ENCODE measurements at regions not wholly inside any gene's neighbourhood (a gene's known extent, or its start where the extent isn't known, plus 50 kb on each side); places are given as distances from the start of the nearest gene placed in this dataset.

DNA sequence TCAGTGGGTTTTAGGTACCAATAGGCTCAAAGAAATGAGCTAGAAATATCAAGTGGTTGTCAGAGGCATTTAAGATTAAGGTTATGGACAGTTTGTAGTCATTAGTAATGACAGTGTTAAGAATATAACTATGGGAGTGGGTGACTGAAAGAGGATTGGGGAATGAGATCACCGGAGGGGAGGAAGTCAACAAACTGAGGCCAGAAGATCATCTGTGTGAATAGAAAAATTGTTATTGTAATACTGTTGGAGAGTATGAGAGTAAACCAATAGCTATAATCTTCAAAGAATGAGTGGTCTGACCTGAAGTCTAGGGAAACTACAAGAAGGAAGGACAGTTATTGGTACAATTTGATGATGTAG lies 197.1 kb downstream of the TANC2 start:
- no peak for TF ChIP-seq EZH2phosphoT487 (conservative IDR thresholded peaks at IDR 0.05; ENCODE audit: low read length)
- TF ChIP-seq, protein P1, sequence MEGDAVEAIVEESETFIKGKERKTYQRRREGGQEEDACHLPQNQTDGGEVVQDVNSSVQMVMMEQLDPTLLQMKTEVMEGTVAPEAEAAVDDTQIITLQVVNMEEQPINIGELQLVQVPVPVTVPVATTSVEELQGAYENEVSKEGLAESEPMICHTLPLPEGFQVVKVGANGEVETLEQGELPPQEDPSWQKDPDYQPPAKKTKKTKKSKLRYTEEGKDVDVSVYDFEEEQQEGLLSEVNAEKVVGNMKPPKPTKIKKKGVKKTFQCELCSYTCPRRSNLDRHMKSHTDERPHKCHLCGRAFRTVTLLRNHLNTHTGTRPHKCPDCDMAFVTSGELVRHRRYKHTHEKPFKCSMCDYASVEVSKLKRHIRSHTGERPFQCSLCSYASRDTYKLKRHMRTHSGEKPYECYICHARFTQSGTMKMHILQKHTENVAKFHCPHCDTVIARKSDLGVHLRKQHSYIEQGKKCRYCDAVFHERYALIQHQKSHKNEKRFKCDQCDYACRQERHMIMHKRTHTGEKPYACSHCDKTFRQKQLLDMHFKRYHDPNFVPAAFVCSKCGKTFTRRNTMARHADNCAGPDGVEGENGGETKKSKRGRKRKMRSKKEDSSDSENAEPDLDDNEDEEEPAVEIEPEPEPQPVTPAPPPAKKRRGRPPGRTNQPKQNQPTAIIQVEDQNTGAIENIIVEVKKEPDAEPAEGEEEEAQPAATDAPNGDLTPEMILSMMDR (IDR thresholded peaks at IDR 0.05; ENCODE audit: insufficient read depth, low read length, poor library complexity, severe bottlenecking): no peak
- no peaks in the 10 kb centered on the region for H3K36me3 ChIP-seq (ENCODE audit: low read length)
- no peaks in the 10 kb centered on the region for H3K9me2 ChIP-seq (replicated peaks; ENCODE audit: insufficient read depth, low read length)
- no peak overlapping the region for H3K9ac ChIP-seq (ENCODE audit: low read length)
- H3K4me3 ChIP-seq (ENCODE audit: insufficient read depth, low read length, poor library complexity, severe bottlenecking): no peak overlapping the region
- no peak overlapping the region for H3K4me2 ChIP-seq (ENCODE audit: low read depth, low read length, poor library complexity, severe bottlenecking)
- no peaks in the 10 kb centered on the region for H3K27me3 ChIP-seq (ENCODE audit: low read length)
- no peak overlapping the region for H2AFZ ChIP-seq (ENCODE audit: low read depth, low read length, severe bottlenecking)
- no peaks in the 10 kb centered on the region for H3K9me3 ChIP-seq (ENCODE audit: insufficient read depth, low read length)
- no peaks in the 10 kb centered on the region for H4K20me1 ChIP-seq (ENCODE audit: low read depth, low read length)
- no peaks in the 10 kb centered on the region for H3K79me2 ChIP-seq (ENCODE audit: insufficient read depth, low read length)
- H3F3A ChIP-seq (ENCODE audit: insufficient read depth): no peaks in the 10 kb centered on the region
- no peak overlapping the region for H3K27ac ChIP-seq (ENCODE audit: low read depth, low read length)

DNA sequence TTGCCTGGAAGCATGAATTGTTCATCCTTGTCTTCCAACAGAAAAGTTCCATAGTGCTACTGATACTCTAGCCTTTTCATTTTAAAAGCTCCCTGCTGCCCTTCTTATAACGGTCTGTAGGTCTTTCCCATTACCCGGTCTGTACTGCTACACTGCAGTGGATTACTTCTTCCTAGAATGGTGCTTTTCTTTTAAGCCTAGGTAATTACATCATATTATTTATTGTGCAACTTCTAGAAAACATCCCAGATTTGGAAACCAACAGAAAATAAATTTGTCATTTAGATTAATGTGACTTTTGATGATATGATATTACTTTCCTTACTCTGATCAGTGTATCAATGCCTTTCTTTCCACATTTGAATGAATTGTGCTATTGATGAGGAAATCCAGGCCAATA lies 199.4 kb downstream of the TANC2 start:
- H3K27ac ChIP-seq (ENCODE audit: low read depth, low read length): no peak overlapping the region
- no peaks in the 10 kb centered on the region for H4K20me1 ChIP-seq (ENCODE audit: low read depth, low read length)
- H3F3A ChIP-seq (ENCODE audit: insufficient read depth): no peaks in the 10 kb centered on the region
- H3K79me2 ChIP-seq (ENCODE audit: insufficient read depth, low read length): no peaks in the 10 kb centered on the region
- H3K4me3 ChIP-seq (ENCODE audit: insufficient read depth, low read length, poor library complexity, severe bottlenecking): no peak overlapping the region
- H3K9ac ChIP-seq (ENCODE audit: low read length): no peak overlapping the region
- H3K27me3 ChIP-seq (ENCODE audit: low read length): no peaks in the 10 kb centered on the region
- H3K36me3 ChIP-seq (ENCODE audit: low read length): no peaks in the 10 kb centered on the region
- no peaks in the 10 kb centered on the region for H3K9me2 ChIP-seq (replicated peaks; ENCODE audit: insufficient read depth, low read length)
- TF ChIP-seq, protein P1 (IDR thresholded peaks at IDR 0.05; ENCODE audit: insufficient read depth, low read length, poor library complexity, severe bottlenecking): no peak
- TF ChIP-seq EZH2phosphoT487 (conservative IDR thresholded peaks at IDR 0.05; ENCODE audit: low read length): no peak
- H2AFZ ChIP-seq (ENCODE audit: low read depth, low read length, severe bottlenecking): no peak overlapping the region
- H3K4me2 ChIP-seq (ENCODE audit: low read depth, low read length, poor library complexity, severe bottlenecking): no peak overlapping the region
- H3K9me3 ChIP-seq (ENCODE audit: insufficient read depth, low read length): no peaks in the 10 kb centered on the region

DNA sequence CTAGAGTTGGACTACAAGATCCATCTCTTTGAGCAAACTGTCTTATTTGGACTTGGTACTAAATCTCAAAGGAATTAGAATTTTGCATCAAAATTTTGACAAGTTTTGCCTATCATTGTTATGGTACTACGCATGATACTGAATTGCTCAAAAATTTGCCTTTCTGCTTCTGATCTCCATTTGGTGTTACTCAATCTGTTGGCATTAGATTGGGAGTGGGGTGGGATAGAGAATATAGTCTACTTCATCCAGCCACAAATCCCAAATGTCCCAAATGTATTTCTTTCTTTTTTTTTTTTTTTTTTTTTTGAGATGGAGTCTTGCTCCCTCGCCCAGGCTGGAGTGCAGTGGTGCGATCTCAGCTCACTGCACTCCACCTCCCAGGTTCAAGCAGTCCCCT lies 204.8 kb downstream of the TANC2 start:
- no peak overlapping the region for H3K27ac ChIP-seq (ENCODE audit: low read depth, low read length)
- no peak overlapping the region for H3K4me3 ChIP-seq (ENCODE audit: insufficient read depth, low read length, poor library complexity, severe bottlenecking)
- TF ChIP-seq EZH2phosphoT487 (conservative IDR thresholded peaks at IDR 0.05; ENCODE audit: low read length): no peak
- TF ChIP-seq, protein P1 (IDR thresholded peaks at IDR 0.05; ENCODE audit: insufficient read depth, low read length, poor library complexity, severe bottlenecking): no peak
- H3K4me2 ChIP-seq (ENCODE audit: low read depth, low read length, poor library complexity, severe bottlenecking): no peak overlapping the region
- H3K9me2 ChIP-seq (replicated peaks; ENCODE audit: insufficient read depth, low read length): no peaks in the 10 kb centered on the region
- no peak overlapping the region for H2AFZ ChIP-seq (ENCODE audit: low read depth, low read length, severe bottlenecking)
- no peaks in the 10 kb centered on the region for H3F3A ChIP-seq (ENCODE audit: insufficient read depth)
- H4K20me1 ChIP-seq (ENCODE audit: low read depth, low read length): no peaks in the 10 kb centered on the region
- H3K9ac ChIP-seq (ENCODE audit: low read length): no peak overlapping the region
- H3K9me3 ChIP-seq (ENCODE audit: insufficient read depth, low read length): no peaks in the 10 kb centered on the region
- no peaks in the 10 kb centered on the region for H3K79me2 ChIP-seq (ENCODE audit: insufficient read depth, low read length)
- no peaks in the 10 kb centered on the region for H3K27me3 ChIP-seq (ENCODE audit: low read length)
- H3K36me3 ChIP-seq (ENCODE audit: low read length): no peaks in the 10 kb centered on the region
